HCT116 (cell line): ENCODE measurements at regions not wholly inside any gene's neighbourhood (a gene's known extent, or its start where the extent isn't known, plus 50 kb on each side); places are given as distances from the start of the nearest gene placed in this dataset.

ENCODE experiments used
- ATAC-seq: fragments of 200-7000 bp; cut with Tn5 transposase; 2 replicates; pipeline ENCODE4 v1.9.1; 2020; ENCODE audit warnings: mild to moderate bottlenecking, moderate library complexity
- BruUV-seq: library from RNA; stranded (reverse); fragments of 400-500 nt; replicated peaks from 2 replicates; lab custom pipeline; 2021; lab: Mats Ljungman, UMichigan
- CTCF ChIA-PET: fragments of 300-600 bp; sonication (Branson Sonifier 250); formaldehyde crosslinking; loops from one replicate; lab custom pipeline; 2021; ENCODE audit warnings: antibody characterized with exemption; lab: Charles Lee
- POLR2A ChIA-PET: fragments of 300-600, 350-600 bp; sonication (Branson Sonifier 250); formaldehyde crosslinking; loops from one replicate; lab custom pipeline; 2021; ENCODE audit warnings: antibody characterized with exemption; lab: Charles Lee
- RAD21 ChIA-PET, 2 experiments: fragments of 300-600 bp; sonication (Branson Sonifier 250); formaldehyde crosslinking; loops; one replicate each; lab custom pipeline; 2023; ENCODE audit warnings: low total read pairs in 2 of 2; ENCODE audit not compliant: uncharacterized antibody in 2 of 2, unreplicated experiment in 2 of 2, low non-redundant PET in 1 of 2; lab: Charles Lee
- DNase-seq: peaks from one replicate; pipeline ENCODE4 v3.0.0-alpha.2; 2010; ENCODE audit warnings: low read depth, low spot score
- H2AFZ ChIP-seq: fragments of 200-600 bp; shearing (Covaris generic), sonication (generic); 2 replicates; pipeline ENCODE4 v1.6.1; 2017; ENCODE audit warnings: low read depth, mixed run types, mixed read lengths, antibody characterized with exemption, low read length; ENCODE audit not compliant: poor library complexity, severe bottlenecking
- H3K27ac ChIP-seq: 2 replicates; pipeline ENCODE4 v1.5.1; 2012; ENCODE audit warnings: low read depth, low read length
- H3K27me3 ChIP-seq: fragments of 200-600 bp; sonication (generic); 2 replicates; pipeline ENCODE4 v1.6.1; 2016; ENCODE audit warnings: mixed run types, low read length, mixed read lengths; ENCODE audit not compliant: insufficient read depth
- H3K36me3 ChIP-seq, 2 experiments: fragments of 200-500 bp in 1 of 2; fragments of 200-600 bp in 1 of 2; sonication (Bioruptor generic) in 1 of 2; sonication (generic) in 1 of 2; 2 replicates each; pipeline versions ENCODE4 v1.5.1 to v1.6.1; 2014 to 2016; ENCODE audit warnings: low read length in 2 of 2, inconsistent platforms in 1 of 2, mixed read lengths in 1 of 2, mixed run types in 1 of 2; ENCODE audit not compliant: insufficient read depth in 2 of 2, control insufficient read depth in 1 of 2
- H3K4me1 ChIP-seq, 2 experiments: fragments of 200-600 bp in 1 of 2; sonication (generic) in 1 of 2; 2 replicates each; pipeline versions ENCODE4 v1.5.1 to v1.6.1; 2012 to 2017; ENCODE audit warnings: low read length in 2 of 2, inconsistent platforms in 1 of 2, mild to moderate bottlenecking in 1 of 2, mixed read lengths in 1 of 2, mixed run types in 1 of 2, moderate library complexity in 1 of 2; ENCODE audit not compliant: insufficient read depth in 2 of 2, control insufficient read depth in 1 of 2
- H3K4me2 ChIP-seq: fragments of 200-600 bp; sonication (generic); 2 replicates; pipeline ENCODE4 v1.6.1; 2017; ENCODE audit warnings: mixed run types, low read length, mixed read lengths
- H3K4me3 ChIP-seq, 2 experiments: fragments of 200-600 bp in 1 of 2; sonication (generic) in 1 of 2; replicated peaks in 1 of 2; 2 replicates each; pipeline ENCODE4 v1.5.1; 2011 to 2016; ENCODE audit warnings: low read length in 2 of 2, control low read depth in 1 of 2, low read depth in 1 of 2, mild to moderate bottlenecking in 1 of 2, mixed read lengths in 1 of 2, mixed run types in 1 of 2
- H3K79me2 ChIP-seq: fragments of 200-600 bp; sonication (generic); 2 replicates; pipeline ENCODE4 v1.6.1; 2017; ENCODE audit warnings: mild to moderate bottlenecking, mixed run types, low read length, moderate library complexity, mixed read lengths; ENCODE audit not compliant: insufficient read depth
- H3K9ac ChIP-seq: fragments of 200-600 bp; sonication (generic); 2 replicates; pipeline ENCODE4 v1.6.1; 2016; ENCODE audit warnings: low read length, mixed read lengths
- H3K9me2 ChIP-seq: fragments of 200-600 bp; sonication (generic), shearing (Covaris generic); 2 replicates; pipeline ENCODE4 v1.6.1; 2017; ENCODE audit warnings: mixed run types, mild to moderate bottlenecking, moderate library complexity; ENCODE audit not compliant: insufficient read depth
- H3K9me3 ChIP-seq, 2 experiments: fragments of 200-500 bp in 1 of 2; fragments of 200-600 bp in 1 of 2; sonication (Bioruptor generic) in 1 of 2; sonication (generic) in 1 of 2; 2 replicates each; pipeline ENCODE4 v1.6.1; 2014 to 2017; ENCODE audit warnings: low read length in 2 of 2, mixed read lengths in 2 of 2, inconsistent platforms in 1 of 2, low read depth in 1 of 2, mild to moderate bottlenecking in 1 of 2, mixed run types in 1 of 2, moderate library complexity in 1 of 2; ENCODE audit not compliant: control insufficient read depth in 1 of 2, insufficient read depth in 1 of 2
- H4K20me1 ChIP-seq: fragments of 200-600 bp; sonication (generic), shearing (Covaris generic); 2 replicates; pipeline ENCODE4 v1.6.1; 2017; ENCODE audit warnings: mixed run types, mild to moderate bottlenecking, moderate library complexity; ENCODE audit not compliant: insufficient read depth
- ELF1 ChIP-seq: IDR thresholded peaks from 2 replicates; pipeline ENCODE4 v1.6.1; 2012; ENCODE audit warnings: low read depth, borderline replicate concordance
- JUND ChIP-seq: IDR thresholded peaks from 2 replicates; pipeline ENCODE4 v1.6.1; 2012
- ZNF274 ChIP-seq: fragments of 200-500 bp; sonication (Bioruptor generic); IDR thresholded peaks from 2 replicates; pipeline ENCODE4 v1.6.1; 2014; ENCODE audit warnings: mild to moderate bottlenecking, low read depth, low read length, inconsistent platforms
- intact Hi-C: fragments of 100-400 bp; cut with micrococcal nuclease; formaldehyde crosslinking; loops from 2 replicates; pipeline ENCODE4 v1.10.0; 2022
- TF ChIP-seq, protein P1 (sequence below): IDR thresholded peaks from 2 replicates; pipeline ENCODE4 v1.6.1; 2012; ENCODE audit warnings: low read depth
- TF ChIP-seq, protein P2 (sequence below): IDR thresholded peaks from 2 replicates; pipeline ENCODE4 v1.6.1; 2012

DNA sequence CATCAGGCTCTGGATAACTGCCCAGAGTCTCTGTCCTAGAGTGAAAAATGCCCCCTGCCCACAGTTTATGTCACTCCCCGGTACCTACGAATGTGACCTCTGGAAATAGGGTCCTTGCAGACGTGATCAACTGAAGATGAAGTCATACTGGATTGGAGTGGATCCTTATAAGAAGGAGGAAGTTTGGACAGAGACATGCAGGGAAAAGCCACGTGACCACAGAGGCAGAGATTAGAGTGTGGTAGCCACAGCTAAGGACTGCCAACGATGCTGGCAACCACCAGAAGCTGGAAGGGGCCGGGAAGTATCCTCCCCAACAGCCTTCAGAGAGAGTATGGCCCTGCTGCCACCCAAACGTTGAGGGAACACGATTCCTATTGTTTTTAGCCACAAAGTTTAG lies 101.2 kb upstream of the NCOR2 start:
- Histone ChIP-seq H3K27me3 (no peaks in the 10 kb centered on the region), H2AFZ (no peak overlapping the region), H3K27ac (no peak overlapping the region), H3K36me3 (no peaks in the 10 kb centered on the region), H3K4me3 (no peak overlapping the region), H4K20me1 (no peaks in the 10 kb centered on the region), H3K9me2 (no peaks in the 10 kb centered on the region), H3K9me3 (peaks cover 0 to 3% of the 10 kb centered on the region in 2 experiments; a peak in 1 of 4 replicates), H3K4me2 (no peak overlapping the region), H3K4me1 (no peaks in the 10 kb centered on the region)
- RAD21 ChIA-PET: no interaction called here
- BruUV-seq: no TSS peak
- DNase-seq (no peak), ATAC-seq (no peak)
- CTCF ChIA-PET: no interaction called here
- POLR2A ChIA-PET: no interaction called here
- TF ChIP-seq JUND (no peak), ELF1 (no peak), ZNF274 (no peak)
- TF ChIP-seq, protein P1, sequence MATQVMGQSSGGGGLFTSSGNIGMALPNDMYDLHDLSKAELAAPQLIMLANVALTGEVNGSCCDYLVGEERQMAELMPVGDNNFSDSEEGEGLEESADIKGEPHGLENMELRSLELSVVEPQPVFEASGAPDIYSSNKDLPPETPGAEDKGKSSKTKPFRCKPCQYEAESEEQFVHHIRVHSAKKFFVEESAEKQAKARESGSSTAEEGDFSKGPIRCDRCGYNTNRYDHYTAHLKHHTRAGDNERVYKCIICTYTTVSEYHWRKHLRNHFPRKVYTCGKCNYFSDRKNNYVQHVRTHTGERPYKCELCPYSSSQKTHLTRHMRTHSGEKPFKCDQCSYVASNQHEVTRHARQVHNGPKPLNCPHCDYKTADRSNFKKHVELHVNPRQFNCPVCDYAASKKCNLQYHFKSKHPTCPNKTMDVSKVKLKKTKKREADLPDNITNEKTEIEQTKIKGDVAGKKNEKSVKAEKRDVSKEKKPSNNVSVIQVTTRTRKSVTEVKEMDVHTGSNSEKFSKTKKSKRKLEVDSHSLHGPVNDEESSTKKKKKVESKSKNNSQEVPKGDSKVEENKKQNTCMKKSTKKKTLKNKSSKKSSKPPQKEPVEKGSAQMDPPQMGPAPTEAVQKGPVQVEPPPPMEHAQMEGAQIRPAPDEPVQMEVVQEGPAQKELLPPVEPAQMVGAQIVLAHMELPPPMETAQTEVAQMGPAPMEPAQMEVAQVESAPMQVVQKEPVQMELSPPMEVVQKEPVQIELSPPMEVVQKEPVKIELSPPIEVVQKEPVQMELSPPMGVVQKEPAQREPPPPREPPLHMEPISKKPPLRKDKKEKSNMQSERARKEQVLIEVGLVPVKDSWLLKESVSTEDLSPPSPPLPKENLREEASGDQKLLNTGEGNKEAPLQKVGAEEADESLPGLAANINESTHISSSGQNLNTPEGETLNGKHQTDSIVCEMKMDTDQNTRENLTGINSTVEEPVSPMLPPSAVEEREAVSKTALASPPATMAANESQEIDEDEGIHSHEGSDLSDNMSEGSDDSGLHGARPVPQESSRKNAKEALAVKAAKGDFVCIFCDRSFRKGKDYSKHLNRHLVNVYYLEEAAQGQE: no peak
- TF ChIP-seq, protein P2, sequence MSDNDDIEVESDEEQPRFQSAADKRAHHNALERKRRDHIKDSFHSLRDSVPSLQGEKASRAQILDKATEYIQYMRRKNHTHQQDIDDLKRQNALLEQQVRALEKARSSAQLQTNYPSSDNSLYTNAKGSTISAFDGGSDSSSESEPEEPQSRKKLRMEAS: no peak
- TF ChIP-seq, all 23 proteins: peak for 0
- intact Hi-C loops: no loop called here
- H3K9ac ChIP-seq: no peak overlapping the region
- no peaks in the 10 kb centered on the region for H3K79me2 ChIP-seq
